ENCODE measurements at regions not wholly inside any gene's neighbourhood (a gene's known extent, or its start where the extent isn't known, plus 50 kb on each side); places are given as distances from the start of the nearest gene placed in this dataset.

DNA sequence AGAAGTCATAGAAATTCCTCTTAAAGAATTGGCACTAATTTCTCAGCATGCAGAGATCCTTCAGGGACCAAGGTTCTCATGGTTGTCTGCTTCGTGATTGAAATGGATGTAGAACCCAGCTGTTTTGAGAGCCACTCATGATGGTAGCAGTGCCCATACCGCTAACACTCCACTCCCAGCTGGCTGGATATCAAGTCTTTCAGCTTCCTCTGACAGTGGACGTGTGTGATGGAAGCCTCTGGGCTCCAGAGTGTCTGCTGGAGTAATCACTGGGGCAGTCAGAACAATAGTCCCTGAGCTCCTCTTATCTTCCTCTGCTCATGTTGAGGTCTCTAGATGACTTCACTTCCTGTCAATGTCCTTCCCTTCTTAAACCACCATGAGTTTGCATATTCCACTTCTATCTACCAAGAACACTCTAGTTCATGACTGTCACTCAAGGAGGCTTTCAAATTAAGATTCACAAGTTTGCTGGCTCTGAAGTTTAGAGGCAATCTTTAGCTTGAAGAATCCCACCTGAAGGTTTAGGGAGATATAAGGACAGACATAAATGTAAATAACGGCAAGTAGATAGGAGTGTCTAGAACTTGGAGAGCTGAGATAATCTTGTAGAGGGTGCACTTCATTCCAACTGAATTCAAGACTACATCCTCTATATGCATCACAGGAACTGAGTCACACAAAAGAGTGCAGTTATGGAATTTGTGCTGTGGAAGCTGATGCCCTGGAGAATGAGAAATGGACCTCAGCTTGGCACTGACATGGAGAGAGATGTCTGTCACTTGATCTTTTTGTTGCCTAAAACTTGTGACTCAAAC lies 64.5 kb upstream of the WDR1 start:
- no peaks in the 10 kb centered on the region for H3K4me1 ChIP-seq (ENCODE audit: control insufficient read depth in 1 of 2, insufficient read depth in 2 of 2, low read length in 2 of 2)
- H3K27ac ChIP-seq (ENCODE audit: low read depth in 1 of 2, low read length in 2 of 2), result no peak overlapping the region
- ATAC-seq (ENCODE audit: low FRiP score) (no peak), DNase-seq (no peak)
- H3K36me3 ChIP-seq (ENCODE audit: control insufficient read depth in 1 of 2, insufficient read depth in 2 of 2, low read length in 1 of 2), result no peaks in the 10 kb centered on the region
- H3K27me3 ChIP-seq (ENCODE audit: control insufficient read depth in 1 of 2, insufficient read depth in 2 of 2, low read length in 1 of 2), result no peaks in the 10 kb centered on the region
- 78% methylated on average over 4 of the region's 4 CpGs for WGBS, 2 donors
- H3K4me3 ChIP-seq (ENCODE audit: low read length in 2 of 2), result no peak overlapping the region
- intact Hi-C loops (cut with DNase I), result no loop called here
- no peaks in the 10 kb centered on the region for H3K9me3 ChIP-seq (ENCODE audit: control insufficient read depth, low read length)

DNA sequence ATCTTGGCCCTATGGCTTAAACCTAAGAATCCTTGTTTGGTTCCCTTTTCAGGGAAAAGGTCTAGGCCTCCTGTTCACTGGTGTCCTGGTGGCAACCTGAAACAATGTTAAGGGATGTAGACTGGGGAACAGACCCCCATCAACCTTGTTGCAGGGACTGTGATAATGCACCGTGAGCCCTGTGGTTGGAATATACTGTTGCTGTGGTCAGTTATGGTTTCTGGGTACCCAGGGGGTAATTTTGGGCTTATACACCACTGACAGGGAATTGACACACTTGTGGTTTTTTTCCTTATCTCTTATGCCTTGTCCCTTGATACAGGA lies 64.0 kb upstream of the WDR1 start:
- Histone ChIP-seq H3K9me3 (ENCODE audit: control insufficient read depth, low read length) (no peaks in the 10 kb centered on the region), H3K36me3 (ENCODE audit: control insufficient read depth in 1 of 2, insufficient read depth in 2 of 2, low read length in 1 of 2) (no peaks in the 10 kb centered on the region), H3K4me3 (ENCODE audit: low read length in 2 of 2) (no peak overlapping the region), H3K27me3 (ENCODE audit: control insufficient read depth in 1 of 2, insufficient read depth in 2 of 2, low read length in 1 of 2) (no peaks in the 10 kb centered on the region), H3K27ac (ENCODE audit: low read depth in 1 of 2, low read length in 2 of 2) (no peak overlapping the region), H3K4me1 (ENCODE audit: control insufficient read depth in 1 of 2, insufficient read depth in 2 of 2, low read length in 2 of 2) (peaks cover 0 to 4% of the 10 kb centered on the region in 2 donors)
- 90 to 100% methylated on average over 1 of the region's 1 CpG for WGBS, 2 donors
- no peak for DNase-seq
- no peak for ATAC-seq (ENCODE audit: low FRiP score)
- intact Hi-C loops (cut with DNase I), result no loop called here

GRCh38 chr4:10179957-10180602 lies 63.5 kb upstream of the WDR1 start:
- no peak overlapping the region for H3K4me3 ChIP-seq (ENCODE audit: low read length in 2 of 2)
- no peak for DNase-seq
- whole genome bisulfite sequencing, 2 donors, result 76 to 81% methylated on average over 4 of the region's 4 CpGs
- intact Hi-C loops (cut with DNase I), result no loop called here
- peaks cover 0 to 6% of the 10 kb centered on the region in 2 donors for H3K4me1 ChIP-seq (ENCODE audit: control insufficient read depth in 1 of 2, insufficient read depth in 2 of 2, low read length in 2 of 2)
- no peak for ATAC-seq (ENCODE audit: low FRiP score)
- no peaks in the 10 kb centered on the region for H3K36me3 ChIP-seq (ENCODE audit: control insufficient read depth in 1 of 2, insufficient read depth in 2 of 2, low read length in 1 of 2)
- no peaks in the 10 kb centered on the region for H3K9me3 ChIP-seq (ENCODE audit: control insufficient read depth, low read length)
- no peak overlapping the region for H3K27ac ChIP-seq (ENCODE audit: low read depth in 1 of 2, low read length in 2 of 2)
- no peaks in the 10 kb centered on the region for H3K27me3 ChIP-seq (ENCODE audit: control insufficient read depth in 1 of 2, insufficient read depth in 2 of 2, low read length in 1 of 2)

DNA sequence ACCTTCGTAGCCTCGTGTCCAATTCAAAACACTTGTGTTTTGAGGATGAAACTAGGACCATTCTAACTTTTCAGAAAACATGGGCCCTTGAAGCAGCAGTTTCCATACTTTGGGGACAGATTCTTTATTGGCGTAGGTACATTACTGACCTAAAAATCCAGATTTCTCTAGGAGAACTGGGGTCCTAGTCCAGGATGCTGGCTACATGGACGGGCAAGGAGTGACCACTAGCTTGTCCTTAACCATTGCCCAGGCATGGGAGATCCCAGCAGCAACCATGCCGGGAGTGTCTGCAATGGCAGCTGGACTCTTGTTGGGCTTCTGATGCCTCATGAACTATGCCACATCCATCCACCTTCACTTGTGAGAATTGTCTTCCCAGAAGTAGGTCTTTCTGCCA lies 62.2 kb upstream of the WDR1 start:
- H3K27me3 ChIP-seq (ENCODE audit: control insufficient read depth in 1 of 2, insufficient read depth in 2 of 2, low read length in 1 of 2), result no peaks in the 10 kb centered on the region
- peaks cover 3 to 6% of the 10 kb centered on the region in 2 donors for H3K4me1 ChIP-seq (ENCODE audit: control insufficient read depth in 1 of 2, insufficient read depth in 2 of 2, low read length in 2 of 2)
- intact Hi-C loops (cut with DNase I), result no loop called here
- 92 to 93% methylated on average over 5 of the region's 5 CpGs for WGBS, 2 donors
- no peak overlapping the region for H3K27ac ChIP-seq (ENCODE audit: low read depth in 1 of 2, low read length in 2 of 2)
- no peak for DNase-seq
- H3K9me3 ChIP-seq (ENCODE audit: control insufficient read depth, low read length), result no peaks in the 10 kb centered on the region
- no peak overlapping the region for H3K4me3 ChIP-seq (ENCODE audit: low read length in 2 of 2)
- no peaks in the 10 kb centered on the region for H3K36me3 ChIP-seq (ENCODE audit: control insufficient read depth in 1 of 2, insufficient read depth in 2 of 2, low read length in 1 of 2)
- no peak for ATAC-seq (ENCODE audit: low FRiP score)

DNA sequence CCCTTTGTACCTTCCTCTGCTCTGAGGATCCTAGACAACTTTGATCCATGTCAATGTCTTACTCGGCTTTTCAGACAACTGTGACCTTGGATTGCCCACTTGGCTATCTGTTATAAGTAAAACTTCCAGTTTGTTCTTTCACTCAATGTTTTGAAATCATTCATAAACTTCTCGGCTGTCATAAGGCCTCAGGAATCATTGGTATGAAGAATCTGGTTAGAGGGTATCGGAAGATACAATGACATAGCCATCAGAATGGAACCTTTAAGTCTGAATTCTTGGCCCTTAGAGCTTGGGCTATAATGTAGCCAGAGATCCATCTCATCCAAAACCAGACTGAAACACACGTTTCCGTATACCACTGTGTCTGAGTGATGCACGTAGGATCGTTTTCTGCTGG lies 59.0 kb upstream of the WDR1 start:
- no peak for ATAC-seq (ENCODE audit: low FRiP score)
- H3K27me3 ChIP-seq (ENCODE audit: control insufficient read depth in 1 of 2, insufficient read depth in 2 of 2, low read length in 1 of 2), result no peaks in the 10 kb centered on the region
- H3K36me3 ChIP-seq (ENCODE audit: control insufficient read depth in 1 of 2, insufficient read depth in 2 of 2, low read length in 1 of 2), result no peaks in the 10 kb centered on the region
- no peak for DNase-seq
- H3K4me3 ChIP-seq (ENCODE audit: low read length in 2 of 2), result no peak overlapping the region
- no peaks in the 10 kb centered on the region for H3K9me3 ChIP-seq (ENCODE audit: control insufficient read depth, low read length)
- intact Hi-C loops (cut with DNase I), result no loop called here
- no peak overlapping the region for H3K27ac ChIP-seq (ENCODE audit: low read depth in 1 of 2, low read length in 2 of 2)
- 55 to 60% methylated on average over 7 of the region's 7 CpGs for WGBS, 2 donors
- peaks cover 3 to 12% of the 10 kb centered on the region in 2 donors for H3K4me1 ChIP-seq (ENCODE audit: control insufficient read depth in 1 of 2, insufficient read depth in 2 of 2, low read length in 2 of 2)

- DNase-seq (peak in 1 of 2 donors; percentile 72), ATAC-seq (ENCODE audit: low FRiP score) (no peak)
- H3K36me3 ChIP-seq (ENCODE audit: control insufficient read depth in 1 of 2, insufficient read depth in 2 of 2, low read length in 1 of 2), result no peaks in the 10 kb centered on the region
- 57 to 61% methylated on average over 10 of the region's 10 CpGs for WGBS, 2 donors
- no peaks in the 10 kb centered on the region for H3K9me3 ChIP-seq (ENCODE audit: control insufficient read depth, low read length)
- intact Hi-C loops (cut with DNase I), result loop anchor here in 1 of 2 donors (5.0 kb wide), 1 partner anchor 58 kb away; no protein-coding TSS in a partner anchor
- no peaks in the 10 kb centered on the region for H3K27me3 ChIP-seq (ENCODE audit: control insufficient read depth in 1 of 2, insufficient read depth in 2 of 2, low read length in 1 of 2)
- H3K4me1 ChIP-seq (ENCODE audit: control insufficient read depth in 1 of 2, insufficient read depth in 2 of 2, low read length in 2 of 2), result peaks cover 3 to 12% of the 10 kb centered on the region in 2 donors
- no peak overlapping the region for H3K27ac ChIP-seq (ENCODE audit: low read depth in 1 of 2, low read length in 2 of 2)
- H3K4me3 ChIP-seq (ENCODE audit: low read length in 2 of 2), result no peak overlapping the region
Observed at GRCh38 chr4:10173754-10174749, 57.5 kb upstream of the WDR1 start.

DNA sequence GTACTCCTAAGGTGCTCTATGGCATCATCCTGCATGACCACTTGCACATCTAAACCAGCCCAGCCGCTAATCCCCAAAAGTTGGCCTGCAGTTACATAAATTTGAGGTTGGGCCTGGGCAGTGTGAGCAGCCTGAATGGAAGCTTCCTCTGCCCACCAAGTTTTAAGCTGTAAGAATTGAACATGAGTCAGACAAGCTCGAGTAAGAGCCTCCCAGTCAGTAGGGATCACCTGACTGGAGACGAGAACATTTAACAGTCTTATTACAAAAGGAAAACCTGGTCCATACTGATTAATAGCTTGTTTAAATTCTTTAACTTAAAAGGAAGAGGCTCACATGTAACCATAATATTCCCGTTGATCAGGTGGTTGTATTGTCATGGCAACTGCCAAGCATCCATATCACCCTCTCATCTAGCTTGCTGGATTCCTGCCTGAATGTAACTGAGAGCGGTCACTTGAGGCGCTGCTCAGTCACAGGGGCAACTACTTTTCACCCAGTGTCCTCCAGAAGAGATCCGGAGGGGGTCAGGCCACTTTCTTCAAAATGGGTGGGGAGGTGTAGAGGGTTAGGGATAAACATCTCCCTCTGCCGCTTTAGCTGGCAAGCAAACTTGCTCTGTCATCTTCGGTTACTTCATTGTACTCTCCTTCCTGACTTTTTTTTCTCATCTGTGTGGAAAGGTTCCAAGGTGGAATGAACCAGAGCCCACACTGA lies 56.6 kb upstream of the WDR1 start:
- Histone ChIP-seq H3K9me3 (ENCODE audit: control insufficient read depth, low read length) (no peaks in the 10 kb centered on the region), H3K4me3 (ENCODE audit: low read length in 2 of 2) (no peak overlapping the region), H3K27me3 (ENCODE audit: control insufficient read depth in 1 of 2, insufficient read depth in 2 of 2, low read length in 1 of 2) (no peaks in the 10 kb centered on the region), H3K27ac (ENCODE audit: low read depth in 1 of 2, low read length in 2 of 2) (no peak overlapping the region), H3K4me1 (ENCODE audit: control insufficient read depth in 1 of 2, insufficient read depth in 2 of 2, low read length in 2 of 2) (peaks cover 3 to 12% of the 10 kb centered on the region in 2 donors), H3K36me3 (ENCODE audit: control insufficient read depth in 1 of 2, insufficient read depth in 2 of 2, low read length in 1 of 2) (no peaks in the 10 kb centered on the region)
- DNase-seq (no peak), ATAC-seq (ENCODE audit: low FRiP score) (no peak)
- 43 to 44% methylated on average over 9 of the region's 9 CpGs for WGBS, 2 donors
- intact Hi-C loops (cut with DNase I), result loop anchor here in 1 of 2 donors (5.0 kb wide), 1 partner anchor 59 kb away; no protein-coding TSS in a partner anchor
